ENCODE measurements at regions not wholly inside any gene's neighbourhood (a gene's known extent, or its start where the extent isn't known, plus 50 kb on each side); places are given as distances from the start of the nearest gene placed in this dataset.

DNA sequence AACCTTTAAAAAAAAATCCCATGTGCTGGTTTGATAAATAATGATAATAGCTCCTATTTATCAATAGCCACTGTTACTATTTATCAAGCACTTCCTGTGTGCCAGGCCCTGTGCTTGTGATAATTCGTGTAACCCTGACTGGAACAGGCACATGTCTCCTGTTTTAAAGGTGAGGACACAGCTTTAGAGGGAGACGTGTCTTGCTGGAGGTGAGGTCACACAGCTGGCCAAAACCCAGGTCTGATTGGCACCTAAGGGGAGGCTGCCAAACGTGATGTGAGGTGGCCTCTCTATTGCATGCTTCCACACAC lies 156.6 kb downstream of the VRK1 start:
- TF ChIP-seq, protein P1, sequence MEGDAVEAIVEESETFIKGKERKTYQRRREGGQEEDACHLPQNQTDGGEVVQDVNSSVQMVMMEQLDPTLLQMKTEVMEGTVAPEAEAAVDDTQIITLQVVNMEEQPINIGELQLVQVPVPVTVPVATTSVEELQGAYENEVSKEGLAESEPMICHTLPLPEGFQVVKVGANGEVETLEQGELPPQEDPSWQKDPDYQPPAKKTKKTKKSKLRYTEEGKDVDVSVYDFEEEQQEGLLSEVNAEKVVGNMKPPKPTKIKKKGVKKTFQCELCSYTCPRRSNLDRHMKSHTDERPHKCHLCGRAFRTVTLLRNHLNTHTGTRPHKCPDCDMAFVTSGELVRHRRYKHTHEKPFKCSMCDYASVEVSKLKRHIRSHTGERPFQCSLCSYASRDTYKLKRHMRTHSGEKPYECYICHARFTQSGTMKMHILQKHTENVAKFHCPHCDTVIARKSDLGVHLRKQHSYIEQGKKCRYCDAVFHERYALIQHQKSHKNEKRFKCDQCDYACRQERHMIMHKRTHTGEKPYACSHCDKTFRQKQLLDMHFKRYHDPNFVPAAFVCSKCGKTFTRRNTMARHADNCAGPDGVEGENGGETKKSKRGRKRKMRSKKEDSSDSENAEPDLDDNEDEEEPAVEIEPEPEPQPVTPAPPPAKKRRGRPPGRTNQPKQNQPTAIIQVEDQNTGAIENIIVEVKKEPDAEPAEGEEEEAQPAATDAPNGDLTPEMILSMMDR (IDR thresholded peaks at IDR 0.05), result no peak
- no peak for TF ChIP-seq POLR2A (IDR thresholded peaks at IDR 0.05)

All from prostate gland (tissue), 2 donors.